CD8-positive, alpha-beta memory T cell (primary cell): ENCODE measurements at regions not wholly inside any gene's neighbourhood (a gene's known extent, or its start where the extent isn't known, plus 50 kb on each side); places are given as distances from the start of the nearest gene placed in this dataset.

ENCODE experiments used
- CTCF ChIA-PET: fragments of 350-600 bp; sonication (Branson Sonifier 250); formaldehyde crosslinking; loops from one replicate; lab custom pipeline; 2021; ENCODE audit warnings: antibody characterized with exemption; lab: Charles Lee
- POLR2A ChIA-PET: fragments of 350-600 bp; sonication (Branson Sonifier 250); formaldehyde crosslinking; loops from one replicate; lab custom pipeline; 2021; ENCODE audit warnings: antibody characterized with exemption; lab: Charles Lee
- DNase-seq, 5 donors: peaks; one replicate each; pipeline versions ENCODE4 v3.0.0 to v3.0.0-alpha.2; 2020 to 2022; ENCODE audit warnings: mixed read lengths in 1 of 5
- H3K27ac ChIP-seq: one replicate; pipeline ENCODE4 v1.7.0; 2013; ENCODE audit warnings: low read depth, mild to moderate bottlenecking, low read length, moderate library complexity
- H3K27me3 ChIP-seq: 2 replicates; pipeline ENCODE4 v1.7.0; 2013; ENCODE audit warnings: low read length, mild to moderate bottlenecking; ENCODE audit not compliant: insufficient read depth, poor library complexity, severe bottlenecking
- H3K36me3 ChIP-seq: 2 replicates; pipeline ENCODE4 v1.7.0; 2013; ENCODE audit warnings: mild to moderate bottlenecking, low read length, moderate library complexity; ENCODE audit not compliant: insufficient read depth
- H3K4me1 ChIP-seq: 2 replicates; pipeline ENCODE4 v1.7.0; 2013; ENCODE audit warnings: mild to moderate bottlenecking, low read length, moderate library complexity; ENCODE audit not compliant: insufficient read depth
- H3K4me3 ChIP-seq: 2 replicates; pipeline ENCODE4 v1.7.0; 2013; ENCODE audit warnings: mild to moderate bottlenecking, low read length
- H3K9me3 ChIP-seq: 2 replicates; pipeline ENCODE4 v1.7.0; 2013; ENCODE audit warnings: mild to moderate bottlenecking, low read length
- H3K27ac Mint-ChIP-seq, 8 donors: one replicate each; pipeline ENCODE4 v1.8.0; 2020 to 2021; ENCODE audit warnings: mixed read lengths in 8 of 8, mild to moderate bottlenecking in 6 of 8, inconsistent platforms in 3 of 8, moderate library complexity in 3 of 8
- H3K27me3 Mint-ChIP-seq, 2 donors: one replicate each; pipeline ENCODE4 v1.8.0; 2020 to 2021; ENCODE audit warnings: mixed read lengths in 2 of 2, mild to moderate bottlenecking in 1 of 2, moderate library complexity in 1 of 2
- H3K36me3 Mint-ChIP-seq, 3 donors: one replicate each; pipeline ENCODE4 v1.8.0; 2020 to 2021; ENCODE audit warnings: mixed read lengths in 3 of 3, inconsistent platforms in 1 of 3, mild to moderate bottlenecking in 1 of 3
- H3K4me1 Mint-ChIP-seq, 3 donors: one replicate each; pipeline ENCODE4 v1.8.0; 2020 to 2021; ENCODE audit warnings: mixed read lengths in 3 of 3, inconsistent platforms in 1 of 3, mild to moderate bottlenecking in 1 of 3
- H3K4me3 Mint-ChIP-seq, 7 donors: one replicate each; pipeline ENCODE4 v1.8.0; 2020 to 2021; ENCODE audit warnings: mixed read lengths in 7 of 7, mild to moderate bottlenecking in 6 of 7, moderate library complexity in 4 of 7, inconsistent platforms in 2 of 7
- H3K9me3 Mint-ChIP-seq, 5 donors: one replicate each; pipeline ENCODE4 v1.8.0; 2020 to 2022; ENCODE audit warnings: mixed read lengths in 5 of 5, mild to moderate bottlenecking in 3 of 5, moderate library complexity in 2 of 5, inconsistent platforms in 1 of 5

GRCh38 chr7:110257673-110258072, 833.3 kb upstream of the LRRN3 start:
- ChIA-PET POLR2A (no interaction called here), CTCF (no interaction called here)
- H3K27ac ChIP-seq, result no peak overlapping the region

GRCh38 chr7:110262251-110262650, 828.7 kb upstream of the LRRN3 start:
- ChIA-PET CTCF (no interaction called here), POLR2A (no interaction called here)
- Mint-ChIP-seq H3K27me3 (no peaks in the 10 kb centered on the region), H3K27ac (no peak overlapping the region), H3K4me1 (no peaks in the 10 kb centered on the region), H3K9me3 (peaks cover 0 to 14% (median 0%) of the 10 kb centered on the region in 5 donors), H3K36me3 (no peaks in the 10 kb centered on the region), H3K4me3 (no peak overlapping the region)
- Histone ChIP-seq H3K36me3 (no peaks in the 10 kb centered on the region), H3K27ac (no peak overlapping the region), H3K4me1 (no peaks in the 10 kb centered on the region), H3K4me3 (no peak overlapping the region), H3K9me3 (no peaks in the 10 kb centered on the region), H3K27me3 (no peaks in the 10 kb centered on the region)
- DNase-seq, result no peak

More at GRCh38 chr7:110257673-110258072, 833.3 kb upstream of the LRRN3 start:
- H3K36me3 ChIP-seq, result no peaks in the 10 kb centered on the region
- H3K27me3 ChIP-seq, result no peaks in the 10 kb centered on the region
- H3K4me3 ChIP-seq, result no peak overlapping the region
- Mint-ChIP-seq H3K9me3 (peaks cover 0 to 11% (median 3%) of the 10 kb centered on the region in 5 donors), H3K36me3 (no peaks in the 10 kb centered on the region), H3K27me3 (no peaks in the 10 kb centered on the region), H3K4me3 (no peak overlapping the region), H3K4me1 (no peaks in the 10 kb centered on the region), H3K27ac (no peak overlapping the region)
- DNase-seq, result no peak
- H3K9me3 ChIP-seq, result no peaks in the 10 kb centered on the region
- H3K4me1 ChIP-seq, result no peaks in the 10 kb centered on the region

- no peaks in the 10 kb centered on the region for H3K36me3 Mint-ChIP-seq
- no peak overlapping the region for H3K27ac ChIP-seq
- no peaks in the 10 kb centered on the region for H3K4me1 ChIP-seq
- no peaks in the 10 kb centered on the region for H3K27me3 ChIP-seq
- H3K4me1 Mint-ChIP-seq, result no peaks in the 10 kb centered on the region
- H3K4me3 ChIP-seq, result no peak overlapping the region
- H3K4me3 Mint-ChIP-seq, result no peak overlapping the region
- no peaks in the 10 kb centered on the region for H3K27me3 Mint-ChIP-seq
- POLR2A ChIA-PET, result no interaction called here
- CTCF ChIA-PET, result no interaction called here
- H3K36me3 ChIP-seq, result no peaks in the 10 kb centered on the region
- no peak overlapping the region for H3K27ac Mint-ChIP-seq
- no peak for DNase-seq
- H3K9me3 ChIP-seq, result no peaks in the 10 kb centered on the region
- peaks cover 0 to 17% (median 0%) of the 10 kb centered on the region in 5 donors for H3K9me3 Mint-ChIP-seq
Measured at GRCh38 chr7:110264288-110264687, 826.6 kb upstream of the LRRN3 start.

- Mint-ChIP-seq H3K27ac (no peak overlapping the region), H3K9me3 (peaks cover 0 to 11% (median 0%) of the 10 kb centered on the region in 5 donors), H3K27me3 (no peaks in the 10 kb centered on the region), H3K4me3 (no peak overlapping the region), H3K36me3 (no peaks in the 10 kb centered on the region), H3K4me1 (no peaks in the 10 kb centered on the region)
- ChIA-PET CTCF (no interaction called here), POLR2A (no interaction called here)
- Histone ChIP-seq H3K9me3 (no peaks in the 10 kb centered on the region), H3K4me3 (no peak overlapping the region), H3K27me3 (no peaks in the 10 kb centered on the region), H3K36me3 (no peaks in the 10 kb centered on the region), H3K27ac (no peak overlapping the region), H3K4me1 (no peaks in the 10 kb centered on the region)
- DNase-seq, result no peak
Measured at GRCh38 chr7:110281362-110281761, 809.6 kb upstream of the LRRN3 start.

GRCh38 chr7:110283056-110283455, 807.9 kb upstream of the LRRN3 start:
- Histone ChIP-seq H3K9me3 (no peaks in the 10 kb centered on the region), H3K27ac (no peak overlapping the region), H3K36me3 (no peaks in the 10 kb centered on the region), H3K4me1 (no peaks in the 10 kb centered on the region), H3K4me3 (no peak overlapping the region), H3K27me3 (no peaks in the 10 kb centered on the region)
- Mint-ChIP-seq H3K4me1 (no peaks in the 10 kb centered on the region), H3K27me3 (no peaks in the 10 kb centered on the region), H3K27ac (no peak overlapping the region), H3K4me3 (no peak overlapping the region), H3K9me3 (peaks cover 0 to 11% (median 0%) of the 10 kb centered on the region in 5 donors), H3K36me3 (no peaks in the 10 kb centered on the region)
- ChIA-PET CTCF (no interaction called here), POLR2A (no interaction called here)
- no peak for DNase-seq

GRCh38 chr7:110291430-110291829, 799.5 kb upstream of the LRRN3 start:
- Histone ChIP-seq H3K27ac (no peak overlapping the region), H3K4me1 (no peaks in the 10 kb centered on the region), H3K36me3 (no peaks in the 10 kb centered on the region), H3K27me3 (no peaks in the 10 kb centered on the region), H3K9me3 (no peaks in the 10 kb centered on the region), H3K4me3 (no peak overlapping the region)
- Mint-ChIP-seq H3K27me3 (no peaks in the 10 kb centered on the region), H3K4me1 (no peaks in the 10 kb centered on the region), H3K27ac (no peak overlapping the region), H3K9me3 (no peaks in the 10 kb centered on the region), H3K36me3 (no peaks in the 10 kb centered on the region), H3K4me3 (no peak overlapping the region)
- no peak for DNase-seq
- ChIA-PET CTCF (no interaction called here), POLR2A (no interaction called here)

GRCh38 chr7:110296321-110296720, 794.6 kb upstream of the LRRN3 start:
- no peaks in the 10 kb centered on the region for H3K36me3 Mint-ChIP-seq
- Histone ChIP-seq H3K4me1 (no peaks in the 10 kb centered on the region), H3K27ac (no peak overlapping the region), H3K27me3 (no peaks in the 10 kb centered on the region), H3K9me3 (no peaks in the 10 kb centered on the region), H3K36me3 (no peaks in the 10 kb centered on the region), H3K4me3 (no peak overlapping the region)
- no peaks in the 10 kb centered on the region for H3K27me3 Mint-ChIP-seq
- DNase-seq, result no peak
- no peak overlapping the region for H3K4me3 Mint-ChIP-seq
- peaks cover 0 to 4% (median 0%) of the 10 kb centered on the region in 5 donors for H3K9me3 Mint-ChIP-seq
- CTCF ChIA-PET, result no interaction called here
- no peaks in the 10 kb centered on the region for H3K4me1 Mint-ChIP-seq
- no peak overlapping the region for H3K27ac Mint-ChIP-seq
- POLR2A ChIA-PET, result no interaction called here

GRCh38 chr7:110307776-110308175, 783.2 kb upstream of the LRRN3 start:
- no peaks in the 10 kb centered on the region for H3K4me1 ChIP-seq
- no peak for DNase-seq
- CTCF ChIA-PET, result no interaction called here
- H3K27me3 ChIP-seq, result no peaks in the 10 kb centered on the region
- no peaks in the 10 kb centered on the region for H3K9me3 ChIP-seq
- no peak overlapping the region for H3K4me3 ChIP-seq
- Mint-ChIP-seq H3K27me3 (peaks cover 0 to 1% of the 10 kb centered on the region in 2 donors), H3K36me3 (no peaks in the 10 kb centered on the region), H3K27ac (no peak overlapping the region), H3K4me1 (no peaks in the 10 kb centered on the region), H3K9me3 (peaks cover 0 to 6% (median 0%) of the 10 kb centered on the region in 5 donors), H3K4me3 (no peak overlapping the region)
- H3K27ac ChIP-seq, result no peak overlapping the region
- no peaks in the 10 kb centered on the region for H3K36me3 ChIP-seq
- POLR2A ChIA-PET, result no interaction called here

- H3K27ac ChIP-seq, result no peak overlapping the region
- no peaks in the 10 kb centered on the region for H3K27me3 ChIP-seq
- no peak overlapping the region for H3K27ac Mint-ChIP-seq
- no peaks in the 10 kb centered on the region for H3K36me3 ChIP-seq
- peaks cover 0 to 6% (median 0%) of the 10 kb centered on the region in 5 donors for H3K9me3 Mint-ChIP-seq
- H3K4me3 ChIP-seq, result no peak overlapping the region
- DNase-seq, result no peak
- H3K4me3 Mint-ChIP-seq, result no peak overlapping the region
- CTCF ChIA-PET, result no interaction called here
- H3K9me3 ChIP-seq, result no peaks in the 10 kb centered on the region
- peaks cover 0 to 1% of the 10 kb centered on the region in 2 donors for H3K27me3 Mint-ChIP-seq
- POLR2A ChIA-PET, result no interaction called here
- H3K4me1 Mint-ChIP-seq, result no peaks in the 10 kb centered on the region
- no peaks in the 10 kb centered on the region for H3K36me3 Mint-ChIP-seq
- no peaks in the 10 kb centered on the region for H3K4me1 ChIP-seq
Measured at GRCh38 chr7:110308791-110309190, 782.1 kb upstream of the LRRN3 start.
